ENCODE measurements at regions not wholly inside any gene's neighbourhood (a gene's known extent, or its start where the extent isn't known, plus 50 kb on each side); places are given as distances from the start of the nearest gene placed in this dataset.

- Histone ChIP-seq H3K27ac (ENCODE audit: low read length in 2 of 2) (peak overlapping the region in 1 of 2 donors; percentile 80), H3K4me2 (replicated peaks; ENCODE audit: low read depth, low read length, poor library complexity, severe bottlenecking) (peak overlapping the region; percentile 59), H3K4me3 (ENCODE audit: control extremely low read depth in 1 of 5, extremely low read depth in 1 of 5, insufficient read depth in 1 of 5, low read depth in 2 of 5, low read length in 4 of 5) (peak overlapping the region in 1 of 5 experiments; percentile 26), H3K79me2 (ENCODE audit: control insufficient read depth, insufficient read depth, low read length) (peaks cover 8% of the 10 kb centered on the region), H3K4me1 (ENCODE audit: control insufficient read depth in 2 of 2, insufficient read depth in 2 of 2, low read length in 2 of 2) (peaks cover 48 to 52% of the 10 kb centered on the region in 2 donors), H3K9me3 (ENCODE audit: control extremely low read depth in 1 of 3, control insufficient read depth in 2 of 3, insufficient read depth in 1 of 3, low read length in 2 of 3) (no peaks in the 10 kb centered on the region), H3K9ac (ENCODE audit: low read length) (peak overlapping the region; percentile 8), H4K20me1 (ENCODE audit: control insufficient read depth, insufficient read depth, low read length, poor library complexity, severe bottlenecking) (no peaks in the 10 kb centered on the region), H2AFZ (ENCODE audit: insufficient read depth, low read depth, low read length, poor library complexity, severe bottlenecking) (peak overlapping the region; percentile 2), H3K27me3 (replicated peaks in 1 of 4; ENCODE audit: control extremely low read depth in 1 of 4, control insufficient read depth in 3 of 4, insufficient read depth in 4 of 4, low read length in 3 of 4) (no peaks in the 10 kb centered on the region), H3K36me3 (replicated peaks in 1 of 2; ENCODE audit: control extremely low read depth in 1 of 2, control insufficient read depth in 1 of 2, extremely low read depth in 1 of 2, insufficient read depth in 2 of 2, low read length in 1 of 2) (no peaks in the 10 kb centered on the region)
- no peak for TF ChIP-seq EZH2 (IDR thresholded peaks at IDR 0.05; ENCODE audit: borderline replicate concordance, insufficient read depth, low read depth, low read length, poor library complexity, severe bottlenecking)
- no peak for TF ChIP-seq CTCF (IDR thresholded peaks at IDR 0.05)
- Mint-ChIP-seq H3K4me3 (peak overlapping the region; percentile 52), H3K27ac (peak overlapping the region; percentile 57), H3K9me3 (ENCODE audit: insufficient read depth) (no peaks in the 10 kb centered on the region), H3K4me1 (peaks cover 67% of the 10 kb centered on the region), H3K27me3 (no peaks in the 10 kb centered on the region)
- intact Hi-C loops (cut with micrococcal nuclease): loop anchor here (2.0 kb wide), 1 partner anchor 18 kb away; no protein-coding TSS in a partner anchor
- CTCF ChIA-PET: interaction anchor here (0.7 to 2.1 kb wide), 5 partner anchors 10 to 149 kb away, joined by 3 to 7 read pairs (median 4); partner anchors contain the start of gene CD44
- DNase-seq (no peak), ATAC-seq (ENCODE audit: low read depth) (no peak)
- 69% methylated on average over 2 of the region's 4 CpGs for WGBS (ENCODE audit: insufficient coverage)
- POLR2A ChIA-PET: interaction anchor here (1.0 to 1.7 kb wide), 3 partner anchors 26 to 48 kb away, joined by 4 to 7 read pairs (median 5); no protein-coding TSS in a partner anchor
Measured at GRCh38 chr11:35088676-35089075, 50.3 kb upstream of the CD44 start.
